GM08714 (cell line): ENCODE measurements at regions not wholly inside any gene's neighbourhood (a gene's known extent, or its start where the extent isn't known, plus 50 kb on each side); places are given as distances from the start of the nearest gene placed in this dataset.

ENCODE experiments used
- H3K4me3 ChIP-seq: fragments of 200-500 bp; sonication (Bioruptor generic); 2 replicates; pipeline ENCODE4 v1.5.1; 2014; ENCODE audit warnings: mild to moderate bottlenecking, low read length, inconsistent platforms
- ZNF274 ChIP-seq: IDR thresholded peaks from 2 replicates; pipeline ENCODE4 v1.6.1; 2012; ENCODE audit warnings: mild to moderate bottlenecking, low read depth, low read length

GRCh38 chr3:117706037-117706436 lies 996.5 kb downstream of the TUSC7 start:
- no peak for TF ChIP-seq ZNF274
- no peak overlapping the region for H3K4me3 ChIP-seq

- TF ChIP-seq ZNF274, result no peak
Observed at GRCh38 chr3:117706756-117707155, 997.2 kb downstream of the TUSC7 start.

GRCh38 chr3:117708601-117709000 lies 999.0 kb downstream of the TUSC7 start:
- no peak for TF ChIP-seq ZNF274
- H3K4me3 ChIP-seq, result no peak overlapping the region

More at GRCh38 chr3:117706756-117707155, 997.2 kb downstream of the TUSC7 start:
- no peak overlapping the region for H3K4me3 ChIP-seq

- TF ChIP-seq ZNF274, result no peak
- no peak overlapping the region for H3K4me3 ChIP-seq
Observed at GRCh38 chr3:117709108-117709507, 999.5 kb downstream of the TUSC7 start.

- no peak overlapping the region for H3K4me3 ChIP-seq
- no peak for TF ChIP-seq ZNF274
Observed at GRCh38 chr3:117710501-117710900, 1000.9 kb downstream of the TUSC7 start.

GRCh38 chr3:117719316-117719926 lies 1009.8 kb downstream of the TUSC7 start:
- no peak for TF ChIP-seq ZNF274
- H3K4me3 ChIP-seq, result no peak overlapping the region

GRCh38 chr3:117721866-117722265 lies 1012.3 kb downstream of the TUSC7 start:
- TF ChIP-seq ZNF274, result no peak

GRCh38 chr3:117722856-117723255 lies 1013.3 kb downstream of the TUSC7 start:
- no peak overlapping the region for H3K4me3 ChIP-seq
- no peak for TF ChIP-seq ZNF274

More at GRCh38 chr3:117721866-117722265, 1012.3 kb downstream of the TUSC7 start:
- H3K4me3 ChIP-seq, result no peak overlapping the region

GRCh38 chr3:117723825-117724224 lies 1014.2 kb downstream of the TUSC7 start:
- TF ChIP-seq ZNF274, result no peak

GRCh38 chr3:117725314-117725713 lies 1015.7 kb downstream of the TUSC7 start:
- no peak overlapping the region for H3K4me3 ChIP-seq
- no peak for TF ChIP-seq ZNF274

More at GRCh38 chr3:117723825-117724224, 1014.2 kb downstream of the TUSC7 start:
- no peak overlapping the region for H3K4me3 ChIP-seq

GRCh38 chr3:117726776-117727175 lies 1017.2 kb downstream of the TUSC7 start:
- no peak for TF ChIP-seq ZNF274

GRCh38 chr3:117728226-117728625 lies 1018.6 kb downstream of the TUSC7 start:
- no peak for TF ChIP-seq ZNF274

More at GRCh38 chr3:117726776-117727175, 1017.2 kb downstream of the TUSC7 start:
- H3K4me3 ChIP-seq, result no peak overlapping the region

GRCh38 chr3:117734496-117734895 lies 1024.9 kb downstream of the TUSC7 start:
- no peak overlapping the region for H3K4me3 ChIP-seq
- no peak for TF ChIP-seq ZNF274

More at GRCh38 chr3:117728226-117728625, 1018.6 kb downstream of the TUSC7 start:
- H3K4me3 ChIP-seq, result no peak overlapping the region

GRCh38 chr3:117735481-117736101 lies 1026.0 kb downstream of the TUSC7 start:
- H3K4me3 ChIP-seq, result no peak overlapping the region
- TF ChIP-seq ZNF274, result no peak

- H3K4me3 ChIP-seq, result no peak overlapping the region
- TF ChIP-seq ZNF274, result no peak
Observed at GRCh38 chr3:117736846-117737245, 1027.3 kb downstream of the TUSC7 start.
